ENCODE measurements at regions not wholly inside any gene's neighbourhood (a gene's known extent, or its start where the extent isn't known, plus 50 kb on each side); places are given as distances from the start of the nearest gene placed in this dataset.
"Not testable (repeated sequence)": the region's sequence is repeated elsewhere in the genome, so short reads cannot be mapped to it uniquely, and the experiment has no call there.

DNA sequence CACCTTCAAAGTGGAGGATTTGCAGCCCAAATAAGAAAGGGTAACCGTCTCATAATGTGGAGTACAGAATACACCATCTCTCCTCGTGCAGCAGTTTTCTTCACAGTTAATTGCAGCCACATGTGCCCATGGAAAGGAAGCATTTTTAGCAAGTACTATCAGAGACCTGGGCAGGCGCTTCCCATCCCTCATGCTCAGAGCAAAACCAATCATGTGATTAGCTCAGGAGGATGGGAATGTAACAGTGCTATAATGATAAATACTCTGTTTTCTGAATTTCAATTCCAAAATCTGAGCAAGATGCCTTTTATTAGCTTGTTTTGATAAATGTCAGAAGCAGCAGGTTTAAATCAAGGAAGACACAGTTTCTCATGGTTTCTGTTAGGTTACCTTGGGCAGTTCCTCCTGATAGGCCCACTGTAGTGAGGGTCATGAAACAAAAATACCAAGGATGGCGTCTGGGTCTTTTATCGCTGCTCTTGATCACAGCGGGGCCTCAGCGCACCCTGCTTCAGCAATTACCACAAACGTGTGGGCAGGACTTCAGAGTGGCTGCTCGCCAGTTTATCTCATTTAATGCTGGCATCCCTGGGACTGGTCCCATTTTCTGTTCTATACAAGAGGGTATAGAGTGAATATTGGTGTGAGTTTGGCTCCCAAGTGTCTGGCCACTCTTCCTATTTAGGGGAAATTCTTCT lies 92.6 kb upstream of the VGLL4 start:
- Histone ChIP-seq H3K36me3 (ENCODE audit: insufficient read depth, low read length) (no peaks in the 10 kb centered on the region), H3K4me3 (ENCODE audit: low read depth, low read length, poor library complexity, severe bottlenecking) (no peak overlapping the region), H3K9me3 (ENCODE audit: low read length) (no peaks in the 10 kb centered on the region), H3K79me2 (ENCODE audit: insufficient read depth, low read depth, low read length) (no peaks in the 10 kb centered on the region), H4K20me1 (ENCODE audit: insufficient read depth, low read length) (no peaks in the 10 kb centered on the region), H3K4me2 (ENCODE audit: low read length) (no peak overlapping the region), H2AFZ (ENCODE audit: low read length) (peak overlapping the region; percentile 70; the same call in 1 of the 2 replicates), H3K9me2 (ENCODE audit: insufficient read depth, low read length) (no peaks in the 10 kb centered on the region), H3K27ac (ENCODE audit: low read depth, low read length, poor library complexity, severe bottlenecking) (no peak overlapping the region), H3K4me1 (ENCODE audit: insufficient read depth, low read length, poor library complexity, severe bottlenecking) (no peaks in the 10 kb centered on the region)
- CTCF ChIA-PET (ENCODE audit: unreplicated experiment) = no interaction called here
- intact Hi-C loops (cut with micrococcal nuclease; ENCODE audit: unreplicated experiment) = no loop called here
- TF ChIP-seq, protein P1, sequence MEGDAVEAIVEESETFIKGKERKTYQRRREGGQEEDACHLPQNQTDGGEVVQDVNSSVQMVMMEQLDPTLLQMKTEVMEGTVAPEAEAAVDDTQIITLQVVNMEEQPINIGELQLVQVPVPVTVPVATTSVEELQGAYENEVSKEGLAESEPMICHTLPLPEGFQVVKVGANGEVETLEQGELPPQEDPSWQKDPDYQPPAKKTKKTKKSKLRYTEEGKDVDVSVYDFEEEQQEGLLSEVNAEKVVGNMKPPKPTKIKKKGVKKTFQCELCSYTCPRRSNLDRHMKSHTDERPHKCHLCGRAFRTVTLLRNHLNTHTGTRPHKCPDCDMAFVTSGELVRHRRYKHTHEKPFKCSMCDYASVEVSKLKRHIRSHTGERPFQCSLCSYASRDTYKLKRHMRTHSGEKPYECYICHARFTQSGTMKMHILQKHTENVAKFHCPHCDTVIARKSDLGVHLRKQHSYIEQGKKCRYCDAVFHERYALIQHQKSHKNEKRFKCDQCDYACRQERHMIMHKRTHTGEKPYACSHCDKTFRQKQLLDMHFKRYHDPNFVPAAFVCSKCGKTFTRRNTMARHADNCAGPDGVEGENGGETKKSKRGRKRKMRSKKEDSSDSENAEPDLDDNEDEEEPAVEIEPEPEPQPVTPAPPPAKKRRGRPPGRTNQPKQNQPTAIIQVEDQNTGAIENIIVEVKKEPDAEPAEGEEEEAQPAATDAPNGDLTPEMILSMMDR (conservative IDR thresholded peaks at IDR 0.05; ENCODE audit: low read length) = no peak
- TF ChIP-seq EZH2phosphoT487 (IDR thresholded peaks at IDR 0.05; ENCODE audit: borderline replicate concordance, low read depth, low read length) = no peak
- POLR2A ChIA-PET = no interaction called here
- DNase-seq (ENCODE audit: low spot score) = no peak
- no TSS peak for BruUV-seq (replicated peaks)

- Histone ChIP-seq H3K9me2 (ENCODE audit: insufficient read depth, low read length) (no peaks in the 10 kb centered on the region), H3K4me1 (ENCODE audit: insufficient read depth, low read length, poor library complexity, severe bottlenecking) (no peaks in the 10 kb centered on the region), H2AFZ (ENCODE audit: low read length) (peak overlapping the region; percentile 70; the same call in 1 of the 2 replicates), H3K79me2 (ENCODE audit: insufficient read depth, low read depth, low read length) (no peaks in the 10 kb centered on the region), H3K27ac (ENCODE audit: low read depth, low read length, poor library complexity, severe bottlenecking) (no peak overlapping the region), H3K36me3 (ENCODE audit: insufficient read depth, low read length) (no peaks in the 10 kb centered on the region), H3K4me2 (ENCODE audit: low read length) (no peak overlapping the region), H4K20me1 (ENCODE audit: insufficient read depth, low read length) (no peaks in the 10 kb centered on the region), H3K4me3 (ENCODE audit: low read depth, low read length, poor library complexity, severe bottlenecking) (no peak overlapping the region), H3K9me3 (ENCODE audit: low read length) (no peaks in the 10 kb centered on the region)
- DNase-seq (ENCODE audit: low spot score) = peak; percentile 22
- CTCF ChIA-PET (ENCODE audit: unreplicated experiment) = no interaction called here
- BruUV-seq (replicated peaks) = no TSS peak
- intact Hi-C loops (cut with micrococcal nuclease; ENCODE audit: unreplicated experiment) = no loop called here
- POLR2A ChIA-PET = interaction anchor here (0.6 kb wide), 1 partner anchor 843 kb away, joined by 3 read pairs; no protein-coding TSS in a partner anchor
- no peak for TF ChIP-seq EZH2phosphoT487 (IDR thresholded peaks at IDR 0.05; ENCODE audit: borderline replicate concordance, low read depth, low read length)
- TF ChIP-seq, protein P1 (conservative IDR thresholded peaks at IDR 0.05; ENCODE audit: low read length) = peak; percentile 62; the same call in 1 of the 2 replicates
These were observed 91.9 kb upstream of the VGLL4 start for GRCh38 chr3:11735638-11736037.

DNA sequence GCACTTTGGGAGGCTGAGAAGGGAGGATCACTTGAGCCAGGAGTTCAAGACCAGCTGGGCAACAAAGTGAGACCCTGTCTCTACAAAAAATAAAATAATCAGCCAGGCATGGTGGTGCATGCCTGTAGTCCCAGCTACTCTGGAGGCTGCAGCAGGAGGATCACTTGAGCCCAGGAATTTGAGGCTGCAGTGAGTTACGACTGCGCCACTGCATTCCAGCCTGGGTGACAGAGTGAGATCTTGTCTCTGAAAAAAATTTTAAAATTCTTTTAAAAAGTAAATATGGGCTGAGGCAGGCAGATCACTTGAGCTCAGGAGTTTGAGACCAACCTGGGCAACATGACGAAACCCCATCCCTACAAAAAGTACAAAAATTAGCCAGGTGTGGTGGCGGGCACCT lies 91.4 kb upstream of the VGLL4 start:
- DNase-seq (ENCODE audit: low spot score); intact Hi-C loops (cut with micrococcal nuclease; ENCODE audit: unreplicated experiment); H4K20me1 ChIP-seq (ENCODE audit: insufficient read depth, low read length); BruUV-seq (replicated peaks); H3K9me3 ChIP-seq (ENCODE audit: low read length); H3K4me3 ChIP-seq (ENCODE audit: low read depth, low read length, poor library complexity, severe bottlenecking); H3K27ac ChIP-seq (ENCODE audit: low read depth, low read length, poor library complexity, severe bottlenecking); CTCF ChIA-PET (ENCODE audit: unreplicated experiment); H2AFZ ChIP-seq (ENCODE audit: low read length); H3K4me1 ChIP-seq (ENCODE audit: insufficient read depth, low read length, poor library complexity, severe bottlenecking); H3K79me2 ChIP-seq (ENCODE audit: insufficient read depth, low read depth, low read length); H3K9me2 ChIP-seq (ENCODE audit: insufficient read depth, low read length); H3K4me2 ChIP-seq (ENCODE audit: low read length); H3K36me3 ChIP-seq (ENCODE audit: insufficient read depth, low read length): not testable (repeated sequence)
- POLR2A ChIA-PET = interaction anchor here (0.6 kb wide), 1 partner anchor 844 kb away, joined by 3 read pairs; no protein-coding TSS in a partner anchor

Data from OCI-LY7 (cell line).